ENCODE measurements at regions not wholly inside any gene's neighbourhood (a gene's known extent, or its start where the extent isn't known, plus 50 kb on each side); places are given as distances from the start of the nearest gene placed in this dataset.
A peak's percentile ranks its signal among the peaks of the same experiment; 100 is the strongest.

DNA sequence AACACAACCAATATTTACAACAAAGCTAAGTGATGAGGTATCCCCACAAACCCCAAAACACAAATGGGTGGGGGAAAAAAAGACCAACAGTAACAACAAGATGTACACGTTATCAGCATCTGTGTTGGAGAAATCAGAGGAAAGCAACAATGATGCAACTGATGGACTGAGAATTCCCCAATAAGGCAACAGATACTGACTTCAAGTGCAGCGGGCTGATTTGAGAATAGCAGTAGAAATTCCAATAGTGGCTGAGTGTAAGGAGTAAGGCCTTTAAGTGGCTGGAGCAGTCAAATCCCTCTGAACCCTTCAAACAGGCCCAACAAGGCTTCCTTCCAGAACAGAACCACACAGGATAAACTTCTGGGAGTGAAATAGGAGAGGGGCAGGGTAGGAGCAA, 97.6 kb downstream of the TM2D1 start:
- TF ChIP-seq, protein P1, sequence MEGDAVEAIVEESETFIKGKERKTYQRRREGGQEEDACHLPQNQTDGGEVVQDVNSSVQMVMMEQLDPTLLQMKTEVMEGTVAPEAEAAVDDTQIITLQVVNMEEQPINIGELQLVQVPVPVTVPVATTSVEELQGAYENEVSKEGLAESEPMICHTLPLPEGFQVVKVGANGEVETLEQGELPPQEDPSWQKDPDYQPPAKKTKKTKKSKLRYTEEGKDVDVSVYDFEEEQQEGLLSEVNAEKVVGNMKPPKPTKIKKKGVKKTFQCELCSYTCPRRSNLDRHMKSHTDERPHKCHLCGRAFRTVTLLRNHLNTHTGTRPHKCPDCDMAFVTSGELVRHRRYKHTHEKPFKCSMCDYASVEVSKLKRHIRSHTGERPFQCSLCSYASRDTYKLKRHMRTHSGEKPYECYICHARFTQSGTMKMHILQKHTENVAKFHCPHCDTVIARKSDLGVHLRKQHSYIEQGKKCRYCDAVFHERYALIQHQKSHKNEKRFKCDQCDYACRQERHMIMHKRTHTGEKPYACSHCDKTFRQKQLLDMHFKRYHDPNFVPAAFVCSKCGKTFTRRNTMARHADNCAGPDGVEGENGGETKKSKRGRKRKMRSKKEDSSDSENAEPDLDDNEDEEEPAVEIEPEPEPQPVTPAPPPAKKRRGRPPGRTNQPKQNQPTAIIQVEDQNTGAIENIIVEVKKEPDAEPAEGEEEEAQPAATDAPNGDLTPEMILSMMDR (conservative IDR thresholded peaks at IDR 0.05; ENCODE audit: low read depth, low read length) = no peak
- no peak overlapping the region for H3K4me3 ChIP-seq (ENCODE audit: low read depth, low read length)
- DNase-seq (ENCODE audit: low read depth) = no peak

DNA sequence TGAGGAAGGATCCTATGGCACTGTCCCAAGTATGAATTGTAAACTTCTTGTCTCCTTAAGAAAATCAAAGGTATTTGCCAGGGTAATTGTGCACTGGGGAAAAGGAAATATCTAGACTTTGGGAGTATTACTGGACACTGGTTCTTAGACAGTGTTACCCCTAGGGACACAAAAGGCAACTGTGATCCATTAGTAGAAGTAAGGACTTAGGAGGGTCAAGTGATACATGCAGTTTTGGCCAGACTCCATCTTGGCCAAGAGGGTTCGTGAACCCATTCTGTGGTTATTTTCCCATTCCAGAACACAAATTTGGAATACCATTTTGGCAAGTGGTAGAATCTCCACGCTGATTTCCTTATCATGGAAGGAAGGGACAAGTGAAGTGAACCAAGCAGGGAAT, 98.1 kb downstream of the TM2D1 start:
- TF ChIP-seq, protein P1 (conservative IDR thresholded peaks at IDR 0.05; ENCODE audit: low read depth, low read length) = no peak
- DNase-seq (ENCODE audit: low read depth) = no peak
- H3K4me3 ChIP-seq (ENCODE audit: low read depth, low read length) = no peak overlapping the region

DNA sequence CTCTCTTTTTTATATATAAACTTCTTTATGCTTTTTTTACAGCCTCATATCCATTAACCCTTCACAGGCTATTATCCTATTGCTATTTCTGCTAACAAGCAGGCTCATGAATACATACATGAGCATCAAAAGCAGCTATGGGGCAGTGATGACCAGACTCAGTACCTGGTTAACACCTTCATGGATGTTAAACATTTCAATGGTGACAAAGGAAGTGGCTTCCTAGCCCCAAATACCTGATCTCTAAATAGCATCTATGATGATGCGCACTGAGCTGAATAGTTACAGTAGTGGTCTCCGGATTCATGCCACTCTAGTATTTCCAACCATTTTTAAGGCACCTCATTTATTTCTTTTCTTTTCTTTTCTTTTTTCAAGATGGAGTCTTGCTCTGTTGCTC, 101.1 kb downstream of the TM2D1 start:
- TF ChIP-seq, protein P1 (conservative IDR thresholded peaks at IDR 0.05; ENCODE audit: low read depth, low read length) = no peak
- DNase-seq (ENCODE audit: low read depth) = no peak
- no peak overlapping the region for H3K4me3 ChIP-seq (ENCODE audit: low read depth, low read length)

DNA sequence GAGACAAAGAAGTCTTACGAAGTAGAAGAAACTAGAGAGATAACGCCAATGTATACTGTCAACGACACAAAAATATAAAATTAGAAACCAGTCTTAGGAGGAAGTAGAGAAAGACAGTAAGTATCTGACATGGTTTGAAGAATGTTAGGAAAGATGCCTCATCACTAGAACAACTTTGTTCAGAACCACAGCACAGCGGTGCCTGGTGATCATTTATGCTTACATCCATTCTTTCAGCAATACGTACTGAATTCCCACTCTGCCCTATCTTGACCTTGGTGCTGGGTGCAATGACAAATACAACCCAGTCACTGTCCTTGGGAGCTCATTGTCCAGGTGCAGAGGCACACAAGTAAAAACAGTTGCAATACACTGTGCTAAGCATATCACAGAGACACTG, 104.4 kb downstream of the TM2D1 start:
- H3K4me3 ChIP-seq (ENCODE audit: low read depth, low read length) = no peak overlapping the region
- TF ChIP-seq, protein P1 (conservative IDR thresholded peaks at IDR 0.05; ENCODE audit: low read depth, low read length) = no peak
- DNase-seq (ENCODE audit: low read depth) = peak; percentile 7

DNA sequence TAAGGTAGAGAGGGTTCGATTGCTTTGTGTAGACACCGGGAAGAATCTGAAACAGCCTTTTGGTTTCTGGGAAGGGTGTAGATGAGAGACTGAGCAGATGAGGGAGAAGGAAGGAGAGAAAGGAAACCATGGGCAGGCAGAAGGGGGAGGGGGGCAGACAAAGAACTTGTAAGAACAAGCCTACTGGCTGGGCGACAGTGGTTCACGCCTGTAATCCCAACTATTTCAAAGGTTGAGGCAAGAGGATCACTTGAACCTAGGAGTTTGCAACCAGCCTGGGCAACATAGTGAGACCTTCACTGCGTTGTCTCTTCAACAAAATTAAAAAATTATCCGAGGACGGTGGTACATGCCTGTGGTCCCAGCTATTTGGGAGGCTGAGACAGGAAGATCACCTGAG, 106.2 kb downstream of the TM2D1 start:
- H3K4me3 ChIP-seq (ENCODE audit: low read depth, low read length) = no peak overlapping the region
- TF ChIP-seq, protein P1 (conservative IDR thresholded peaks at IDR 0.05; ENCODE audit: low read depth, low read length) = no peak
- DNase-seq (ENCODE audit: low read depth) = no peak

DNA sequence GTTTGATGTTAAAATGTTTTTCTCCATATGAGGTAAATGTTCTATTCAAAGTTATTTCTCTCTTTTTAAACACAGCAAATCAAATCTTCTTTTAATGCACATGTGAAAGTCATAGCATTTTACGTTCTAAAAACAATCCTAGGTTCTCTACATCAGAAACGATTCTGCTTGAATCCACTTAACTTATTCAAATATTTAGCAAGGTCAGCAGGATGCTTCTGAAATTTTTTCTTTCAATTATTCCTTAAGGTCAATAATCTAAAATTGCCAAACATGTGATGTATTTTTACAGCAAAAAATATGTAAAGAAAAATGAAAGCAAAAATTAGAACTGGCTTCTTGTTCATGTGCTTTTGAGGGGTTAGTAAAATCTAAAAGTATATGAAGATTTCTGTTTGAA, 106.7 kb downstream of the TM2D1 start:
- no peak overlapping the region for H3K4me3 ChIP-seq (ENCODE audit: low read depth, low read length)
- no peak for DNase-seq (ENCODE audit: low read depth)
- TF ChIP-seq, protein P1 (conservative IDR thresholded peaks at IDR 0.05; ENCODE audit: low read depth, low read length) = no peak

DNA sequence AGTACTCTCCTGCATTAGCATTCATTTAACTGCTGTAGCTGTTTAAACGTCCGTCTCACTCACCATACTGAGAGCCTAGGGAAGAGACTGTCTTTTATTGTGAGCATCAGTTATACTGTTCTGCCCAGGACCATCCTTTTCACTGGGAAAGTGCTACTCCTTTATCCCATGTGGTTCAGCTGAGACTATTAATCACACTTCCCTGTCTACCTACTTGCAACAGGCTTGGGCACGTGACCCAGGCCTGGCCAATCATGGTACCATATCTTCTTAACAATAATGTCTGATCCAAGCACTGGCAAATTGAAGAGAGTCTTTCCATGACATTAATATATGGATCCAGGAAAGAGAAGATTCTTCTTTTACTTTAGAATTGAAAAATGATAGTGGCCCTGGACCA, 108.1 kb downstream of the TM2D1 start:
- TF ChIP-seq, protein P1 (conservative IDR thresholded peaks at IDR 0.05; ENCODE audit: low read depth, low read length) = no peak
- DNase-seq (ENCODE audit: low read depth) = no peak
- no peak overlapping the region for H3K4me3 ChIP-seq (ENCODE audit: low read depth, low read length)

Measured in choroid plexus epithelial cell (primary cell).